Kidney epithelial cell (primary cell): ENCODE measurements at regions not wholly inside any gene's neighbourhood (a gene's known extent, or its start where the extent isn't known, plus 50 kb on each side); places are given as distances from the start of the nearest gene placed in this dataset.

Experiments
- DNase-seq: peaks from one replicate; pipeline ENCODE4 v3.0.0-alpha.2; 2010; ENCODE audit warnings: low read depth
- H3K27me3 ChIP-seq: 2 replicates; pipeline ENCODE4 v1.6.0; 2011; ENCODE audit warnings: low read length; ENCODE audit not compliant: control insufficient read depth, insufficient read depth
- H3K36me3 ChIP-seq: 2 replicates; pipeline ENCODE4 v1.5.1; 2011; ENCODE audit warnings: low read length; ENCODE audit not compliant: control insufficient read depth, insufficient read depth
- H3K4me3 ChIP-seq: 2 replicates; pipeline ENCODE4 v1.5.1; 2011; ENCODE audit warnings: low read depth, mild to moderate bottlenecking, control low read depth, low read length
- TF ChIP-seq, protein P1 (sequence below): IDR thresholded peaks from 2 replicates; pipeline ENCODE4 v1.5.1; 2011; ENCODE audit warnings: mild to moderate bottlenecking, moderate library complexity, low read length, control low read depth, inconsistent platforms; ENCODE audit not compliant: insufficient read depth, poor library complexity, severe bottlenecking

DNA sequence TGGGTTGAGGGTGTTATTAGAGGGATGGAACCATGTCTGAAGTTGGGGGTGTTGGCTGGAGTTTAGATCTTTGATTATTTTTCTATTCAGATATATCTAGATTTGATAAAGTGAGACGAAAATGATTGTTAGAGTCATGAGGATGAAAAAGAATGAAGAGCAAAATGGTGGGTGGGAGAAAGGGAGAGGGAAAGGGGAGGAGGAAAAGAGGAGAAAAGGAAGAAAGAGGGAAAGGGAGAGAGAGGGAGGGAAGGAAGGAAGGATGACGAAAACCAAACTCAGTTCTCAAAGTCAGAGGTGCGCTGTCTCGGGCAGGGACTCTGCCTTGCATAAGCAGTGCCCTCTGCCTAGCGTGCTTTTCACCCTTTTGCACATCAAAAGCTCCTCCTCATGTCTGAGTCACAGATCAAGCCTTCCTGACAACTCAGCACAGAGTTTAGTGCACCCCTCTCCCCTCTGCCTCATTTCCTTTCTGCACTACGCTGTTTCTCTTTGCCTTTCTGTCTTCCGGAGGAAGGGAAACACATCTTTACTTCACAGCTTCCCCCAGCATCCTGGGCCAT lies 225.8 kb upstream of the PROX1 start:
- Histone ChIP-seq H3K27me3 (no peaks in the 10 kb centered on the region), H3K4me3 (no peak overlapping the region), H3K36me3 (no peaks in the 10 kb centered on the region)
- TF ChIP-seq, protein P1, sequence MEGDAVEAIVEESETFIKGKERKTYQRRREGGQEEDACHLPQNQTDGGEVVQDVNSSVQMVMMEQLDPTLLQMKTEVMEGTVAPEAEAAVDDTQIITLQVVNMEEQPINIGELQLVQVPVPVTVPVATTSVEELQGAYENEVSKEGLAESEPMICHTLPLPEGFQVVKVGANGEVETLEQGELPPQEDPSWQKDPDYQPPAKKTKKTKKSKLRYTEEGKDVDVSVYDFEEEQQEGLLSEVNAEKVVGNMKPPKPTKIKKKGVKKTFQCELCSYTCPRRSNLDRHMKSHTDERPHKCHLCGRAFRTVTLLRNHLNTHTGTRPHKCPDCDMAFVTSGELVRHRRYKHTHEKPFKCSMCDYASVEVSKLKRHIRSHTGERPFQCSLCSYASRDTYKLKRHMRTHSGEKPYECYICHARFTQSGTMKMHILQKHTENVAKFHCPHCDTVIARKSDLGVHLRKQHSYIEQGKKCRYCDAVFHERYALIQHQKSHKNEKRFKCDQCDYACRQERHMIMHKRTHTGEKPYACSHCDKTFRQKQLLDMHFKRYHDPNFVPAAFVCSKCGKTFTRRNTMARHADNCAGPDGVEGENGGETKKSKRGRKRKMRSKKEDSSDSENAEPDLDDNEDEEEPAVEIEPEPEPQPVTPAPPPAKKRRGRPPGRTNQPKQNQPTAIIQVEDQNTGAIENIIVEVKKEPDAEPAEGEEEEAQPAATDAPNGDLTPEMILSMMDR = no peak
- no peak for DNase-seq

DNA sequence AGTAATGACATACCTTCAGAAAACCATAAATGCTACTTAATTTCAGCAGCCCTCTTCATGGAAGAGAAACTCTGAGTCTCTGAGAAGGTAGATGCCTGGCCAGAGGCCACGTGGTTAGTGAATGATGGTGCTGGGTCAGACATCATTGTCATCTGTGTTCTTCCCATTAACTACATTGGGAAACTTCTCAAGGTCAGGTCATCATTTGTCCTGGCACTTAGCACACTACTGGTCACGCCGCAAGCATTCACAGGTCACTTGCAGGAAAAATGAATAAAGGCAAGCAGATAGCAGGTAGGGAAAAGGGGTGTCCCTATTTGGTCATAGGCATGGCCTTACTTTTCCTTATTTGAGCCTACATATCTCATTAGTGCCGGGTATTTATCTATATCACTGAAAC lies 220.1 kb upstream of the PROX1 start:
- Histone ChIP-seq H3K4me3 (no peak overlapping the region), H3K27me3 (no peaks in the 10 kb centered on the region), H3K36me3 (no peaks in the 10 kb centered on the region)
- no peak for DNase-seq
- TF ChIP-seq, protein P1 = no peak

DNA sequence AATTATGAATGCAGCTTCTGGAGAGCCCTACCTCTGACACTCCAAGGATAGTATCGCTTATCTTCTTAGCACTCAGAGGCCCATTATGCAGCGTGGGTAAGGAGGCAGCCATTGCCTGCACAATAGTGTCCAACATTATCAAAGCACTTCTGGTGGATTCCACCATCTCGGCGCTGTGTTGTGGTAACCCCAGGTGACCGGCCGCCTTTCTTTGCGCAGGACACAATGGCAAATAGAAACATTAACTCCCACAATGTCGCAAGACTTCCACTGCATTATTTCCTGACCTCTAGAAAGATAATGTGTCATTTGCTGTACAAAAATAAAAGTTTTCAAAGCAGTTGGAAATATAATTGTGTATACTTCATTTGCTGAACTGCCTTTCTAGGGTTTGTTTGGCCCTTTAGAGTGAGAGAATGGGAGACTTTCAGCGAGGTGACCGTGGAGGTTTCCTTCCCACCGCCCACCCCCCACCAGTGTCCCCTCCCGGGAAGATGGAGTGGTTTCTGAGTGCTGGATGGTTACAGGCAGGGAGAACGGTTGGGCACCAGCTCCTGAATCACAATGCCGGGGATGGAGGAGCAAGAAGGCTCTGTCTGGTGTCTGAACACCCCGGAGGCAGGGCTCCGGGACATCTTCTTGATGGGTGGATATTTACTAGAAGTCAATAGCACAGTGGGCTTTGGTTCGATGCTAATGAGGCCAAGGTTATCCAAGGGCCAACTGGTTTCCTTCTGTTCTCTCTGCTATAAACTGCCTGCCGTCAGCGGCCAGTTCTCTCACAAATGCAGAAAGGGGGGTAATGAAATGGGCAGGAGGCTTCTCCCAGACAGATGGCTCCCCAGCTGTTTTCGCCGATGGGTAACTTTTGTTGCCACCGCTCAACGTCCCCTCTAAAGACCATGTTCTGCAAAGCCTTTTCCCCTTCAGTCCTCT lies 215.4 kb upstream of the PROX1 start:
- Histone ChIP-seq H3K4me3 (no peak overlapping the region), H3K27me3 (no peaks in the 10 kb centered on the region), H3K36me3 (no peaks in the 10 kb centered on the region)
- DNase-seq = no peak
- TF ChIP-seq, protein P1 = no peak

DNA sequence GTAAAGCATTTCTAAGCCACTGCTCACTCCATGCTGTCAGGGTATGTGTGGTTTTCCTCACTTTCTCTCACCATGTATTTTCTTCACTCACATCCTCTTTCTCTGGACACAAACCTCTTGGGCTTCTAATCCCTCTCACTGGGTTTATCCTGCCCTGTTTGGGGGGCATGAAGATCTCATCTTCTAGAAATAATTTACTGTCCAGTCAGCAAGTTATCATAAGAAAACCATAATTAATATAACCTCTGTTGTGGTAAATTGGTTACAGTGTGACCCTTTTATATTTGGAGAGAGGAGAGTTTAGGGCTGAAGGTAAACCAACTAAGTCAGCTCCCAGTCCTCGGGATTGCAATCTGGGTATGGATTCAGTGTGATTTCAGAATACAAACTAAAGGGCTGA lies 213.8 kb upstream of the PROX1 start:
- Histone ChIP-seq H3K27me3 (no peaks in the 10 kb centered on the region), H3K4me3 (no peak overlapping the region), H3K36me3 (no peaks in the 10 kb centered on the region)
- DNase-seq = no peak
- TF ChIP-seq, protein P1 = no peak

DNA sequence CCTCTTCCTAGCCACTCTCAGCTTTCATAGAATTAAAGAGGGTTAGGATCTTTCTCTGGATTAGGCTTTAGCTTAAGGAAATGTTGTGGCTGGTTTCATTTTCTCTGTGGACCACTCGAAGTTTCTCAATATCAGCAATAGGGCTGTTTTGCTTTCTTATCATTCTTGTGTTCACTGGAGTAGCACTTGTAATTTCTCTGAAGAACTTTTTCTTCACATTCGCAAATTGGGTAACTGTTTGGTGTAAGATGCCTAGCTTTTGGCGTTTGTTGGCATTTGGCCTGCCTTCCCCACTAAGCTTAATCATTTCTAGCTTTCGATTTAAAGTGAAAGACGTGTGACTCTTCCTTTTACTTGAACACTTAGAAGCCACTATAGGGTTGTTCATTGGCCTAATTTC lies 210.8 kb upstream of the PROX1 start:
- no peak for DNase-seq
- Histone ChIP-seq H3K4me3 (no peak overlapping the region), H3K36me3 (no peaks in the 10 kb centered on the region), H3K27me3 (no peaks in the 10 kb centered on the region)
- TF ChIP-seq, protein P1 = no peak
